Limb (tissue), 2 donors: ENCODE measurements at regions not wholly inside any gene's neighbourhood (a gene's known extent, or its start where the extent isn't known, plus 50 kb on each side); places are given as distances from the start of the nearest gene placed in this dataset.

Experiments used
- DNase-seq, 2 donors: peaks; one replicate each; pipeline ENCODE4 v3.0.0-alpha.2; 2016; ENCODE audit errors: extremely low spot score in 2 of 2

GRCh38 chr7:125572414-125572813, 642.8 kb upstream of the POT1 start:
- DNase-seq, result no peak

GRCh38 chr7:125568799-125569198, 639.2 kb upstream of the POT1 start:
- no peak for DNase-seq

GRCh38 chr7:125567686-125568085, 638.1 kb upstream of the POT1 start:
- no peak for DNase-seq

GRCh38 chr7:125563964-125564529, 634.4 kb upstream of the POT1 start:
- DNase-seq, result no peak

GRCh38 chr7:125563557-125563956, 633.9 kb upstream of the POT1 start:
- no peak for DNase-seq

GRCh38 chr7:125561006-125561405, 631.4 kb upstream of the POT1 start:
- no peak for DNase-seq

- DNase-seq, result no peak
These were observed 630.3 kb upstream of the POT1 start for GRCh38 chr7:125559921-125560320.

- DNase-seq, result no peak
These were observed 626.3 kb upstream of the POT1 start for GRCh38 chr7:125555916-125556315.

GRCh38 chr7:125551008-125551407, 621.4 kb upstream of the POT1 start:
- DNase-seq, result no peak

- DNase-seq, result no peak
These were observed 617.9 kb upstream of the POT1 start for GRCh38 chr7:125547505-125547904.

GRCh38 chr7:125530553-125530952, 600.9 kb upstream of the POT1 start:
- DNase-seq, result no peak

- no peak for DNase-seq
These were observed 599.6 kb upstream of the POT1 start for GRCh38 chr7:125529249-125529648.

GRCh38 chr7:125526958-125527357, 597.3 kb upstream of the POT1 start:
- no peak for DNase-seq

GRCh38 chr7:125526092-125526491, 596.5 kb upstream of the POT1 start:
- no peak for DNase-seq

GRCh38 chr7:125516194-125516593, 586.6 kb upstream of the POT1 start:
- peak; percentile 36 to 59 for DNase-seq

- no peak for DNase-seq
These were observed 582.7 kb upstream of the POT1 start for GRCh38 chr7:125512373-125512772.

GRCh38 chr7:125511310-125511709, 581.7 kb upstream of the POT1 start:
- no peak for DNase-seq

GRCh38 chr7:125506331-125506730, 576.7 kb upstream of the POT1 start:
- no peak for DNase-seq

- DNase-seq, result no peak
These were observed 575.2 kb upstream of the POT1 start for GRCh38 chr7:125504848-125505247.

- DNase-seq, result no peak
These were observed 566.4 kb upstream of the POT1 start for GRCh38 chr7:125495997-125496396.

GRCh38 chr7:125492521-125492920, 562.9 kb upstream of the POT1 start:
- no peak for DNase-seq

GRCh38 chr7:125491137-125491536, 561.5 kb upstream of the POT1 start:
- DNase-seq, result no peak

- DNase-seq, result no peak
These were observed 560.5 kb upstream of the POT1 start for GRCh38 chr7:125490167-125490566.

- no peak for DNase-seq
These were observed 555.6 kb upstream of the POT1 start for GRCh38 chr7:125485223-125485622.
